ENCODE measurements at regions not wholly inside any gene's neighbourhood (a gene's known extent, or its start where the extent isn't known, plus 50 kb on each side); places are given as distances from the start of the nearest gene placed in this dataset.

DNA sequence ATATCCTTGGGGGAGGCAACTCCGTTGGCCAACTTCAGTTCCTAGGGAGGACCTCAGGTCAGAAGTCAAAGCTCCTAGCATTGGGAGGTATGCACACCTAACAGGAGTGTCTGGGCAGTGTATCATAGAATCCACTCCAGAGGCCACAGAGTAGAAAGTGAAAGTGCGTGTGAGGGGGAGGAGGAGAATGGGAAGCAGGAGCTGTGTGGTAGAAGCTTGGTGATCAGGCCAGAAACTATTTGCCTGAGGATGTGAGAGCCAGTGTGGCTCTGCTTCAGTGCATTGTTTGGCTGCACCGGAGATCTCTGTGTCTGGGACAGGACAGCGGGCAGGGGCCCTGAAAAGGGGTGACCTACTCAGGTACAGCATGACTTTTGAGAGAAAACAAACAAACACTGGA is 557.4 kb upstream of the VSTM2A start:
- TF ChIP-seq EZH2 (IDR thresholded peaks at IDR 0.05; ENCODE audit: borderline replicate concordance, low read depth, low read length, severe bottlenecking) (no peak), POLR2AphosphoS5 (IDR thresholded peaks at IDR 0.05; ENCODE audit: insufficient read depth, low read depth, low read length) (no peak), POLR2A (IDR thresholded peaks at IDR 0.05; ENCODE audit: low read depth, low read length) (no peak), GATA2 (IDR thresholded peaks at IDR 0.05; ENCODE audit: insufficient read depth, insufficient read length, low read depth, low read length) (no peak)
- TF ChIP-seq, protein P1, sequence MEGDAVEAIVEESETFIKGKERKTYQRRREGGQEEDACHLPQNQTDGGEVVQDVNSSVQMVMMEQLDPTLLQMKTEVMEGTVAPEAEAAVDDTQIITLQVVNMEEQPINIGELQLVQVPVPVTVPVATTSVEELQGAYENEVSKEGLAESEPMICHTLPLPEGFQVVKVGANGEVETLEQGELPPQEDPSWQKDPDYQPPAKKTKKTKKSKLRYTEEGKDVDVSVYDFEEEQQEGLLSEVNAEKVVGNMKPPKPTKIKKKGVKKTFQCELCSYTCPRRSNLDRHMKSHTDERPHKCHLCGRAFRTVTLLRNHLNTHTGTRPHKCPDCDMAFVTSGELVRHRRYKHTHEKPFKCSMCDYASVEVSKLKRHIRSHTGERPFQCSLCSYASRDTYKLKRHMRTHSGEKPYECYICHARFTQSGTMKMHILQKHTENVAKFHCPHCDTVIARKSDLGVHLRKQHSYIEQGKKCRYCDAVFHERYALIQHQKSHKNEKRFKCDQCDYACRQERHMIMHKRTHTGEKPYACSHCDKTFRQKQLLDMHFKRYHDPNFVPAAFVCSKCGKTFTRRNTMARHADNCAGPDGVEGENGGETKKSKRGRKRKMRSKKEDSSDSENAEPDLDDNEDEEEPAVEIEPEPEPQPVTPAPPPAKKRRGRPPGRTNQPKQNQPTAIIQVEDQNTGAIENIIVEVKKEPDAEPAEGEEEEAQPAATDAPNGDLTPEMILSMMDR (IDR thresholded peaks at IDR 0.05; ENCODE audit: extremely low read depth in 1 of 2, insufficient read depth in 1 of 2, low read depth in 1 of 2, low read length in 2 of 2) = no peak

Measured in endothelial cell of umbilical vein (primary cell).